HS-27A (cell line): ENCODE measurements at regions not wholly inside any gene's neighbourhood (a gene's known extent, or its start where the extent isn't known, plus 50 kb on each side); places are given as distances from the start of the nearest gene placed in this dataset.

Source experiments
- DNase-seq: peaks from one replicate; pipeline ENCODE4 v3.0.0-alpha.2; 2012; ENCODE audit warnings: low read depth, missing footprints

DNA sequence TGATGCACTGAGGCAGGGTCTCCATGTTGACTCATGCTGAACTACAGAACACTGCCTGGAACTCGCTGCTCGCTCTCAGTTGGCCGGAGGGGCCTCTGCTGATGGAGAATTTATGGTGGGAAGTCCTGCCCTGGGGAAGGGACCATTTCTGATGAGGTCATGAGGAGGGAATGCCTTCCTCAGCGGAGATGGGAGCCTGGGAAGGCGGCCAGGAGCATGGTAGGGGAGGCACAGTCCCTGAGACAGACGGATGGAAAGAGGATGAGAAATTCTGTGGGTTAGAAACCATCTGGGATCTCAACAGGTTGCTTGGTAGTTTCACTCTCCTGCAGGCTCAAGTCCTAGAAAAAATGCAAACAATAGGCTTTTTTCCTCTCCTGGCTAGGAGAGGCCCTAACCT lies 56.8 kb upstream of the TPM1 start:
- peak; percentile 54 for DNase-seq

- no peak for DNase-seq
These were observed 55.6 kb upstream of the TPM1 start for GRCh38 chr15:62986948-62987347.

GRCh38 chr15:62988701-62989100 lies 53.8 kb upstream of the TPM1 start:
- no peak for DNase-seq

DNA sequence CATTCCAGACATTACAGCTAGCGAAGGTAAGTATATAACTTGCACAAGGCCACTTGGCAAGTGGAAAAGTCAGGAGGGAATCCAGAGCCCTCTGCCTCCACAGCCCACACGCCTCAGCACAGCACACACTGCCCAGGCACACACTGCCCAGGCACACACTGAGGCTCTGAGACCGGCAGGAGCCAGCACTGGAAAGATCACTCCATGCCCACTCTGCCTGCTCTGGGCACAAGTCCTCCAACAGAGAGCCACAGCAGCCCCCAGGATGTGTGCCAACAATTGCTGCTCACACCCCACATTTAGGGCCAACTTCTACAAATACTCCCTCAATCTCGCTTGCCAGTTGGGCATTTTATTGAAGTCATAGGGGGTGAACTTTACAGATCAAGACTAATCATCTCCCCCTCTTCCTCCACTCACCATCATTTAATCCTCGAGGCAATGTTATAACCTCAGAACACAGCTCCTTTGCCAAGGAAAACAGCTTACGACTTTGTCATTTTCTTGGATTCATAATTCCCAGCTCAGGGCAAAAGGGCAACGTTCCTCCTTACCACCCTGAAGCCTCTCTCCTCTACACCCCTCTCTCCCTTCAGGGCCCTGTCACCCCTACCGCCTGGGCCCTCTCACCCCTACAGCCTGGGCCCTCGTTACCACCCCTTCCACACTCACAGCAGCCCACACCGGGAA lies 53.0 kb upstream of the TPM1 start:
- DNase-seq: no peak

- DNase-seq: no peak
These were observed 50.8 kb upstream of the TPM1 start for GRCh38 chr15:62991698-62992097.

DNA sequence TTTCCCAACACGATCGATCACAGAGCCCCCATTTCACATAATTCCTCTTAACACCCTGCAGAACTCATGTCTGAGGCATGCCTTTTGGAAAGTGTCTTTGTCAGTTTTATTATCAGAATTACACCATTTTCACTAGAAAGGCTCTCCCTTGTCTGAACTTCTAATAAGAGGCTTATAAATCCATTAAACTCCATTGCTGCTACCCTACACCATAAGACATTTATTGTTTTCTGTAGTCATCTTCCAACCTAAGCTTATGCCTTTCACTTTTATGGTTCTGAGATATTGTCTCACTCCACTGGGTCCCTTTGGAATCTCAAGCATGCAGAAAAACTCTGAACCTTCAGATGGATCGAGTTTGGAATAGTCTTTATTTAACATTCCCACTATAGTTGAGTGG lies 50.2 kb upstream of the TPM1 start:
- DNase-seq: no peak
